MCF 10A (cell line): ENCODE measurements at regions not wholly inside any gene's neighbourhood (a gene's known extent, or its start where the extent isn't known, plus 50 kb on each side); places are given as distances from the start of the nearest gene placed in this dataset.

ENCODE experiments used
- BruUV-seq: library from RNA; stranded (reverse); fragments of 400-500 nt; replicated peaks from 2 replicates; lab custom pipeline; 2021; lab: Mats Ljungman, UMichigan
- CTCF ChIA-PET: fragments of 300-600 bp; sonication (Branson Sonifier 250); formaldehyde crosslinking; extraction: SDS; loops from one replicate; lab custom pipeline; 2021; ENCODE audit warnings: antibody characterized with exemption, inconsistent platforms; lab: Yijun Ruan, JAX
- POLR2A ChIA-PET: fragments of 300-600, 350-650 bp; sonication (Branson Sonifier 250); formaldehyde crosslinking; extraction: SDS; loops from one replicate; lab custom pipeline; 2020; ENCODE audit warnings: antibody characterized with exemption, inconsistent platforms; lab: Yijun Ruan, JAX
- DNase-seq: peaks from one replicate; pipeline ENCODE4 v3.0.0-alpha.2; 2018; ENCODE audit not compliant: unreplicated experiment
- H3K27ac Mint-ChIP-seq: one replicate; pipeline ENCODE4 v1.8.0; 2022; ENCODE audit warnings: mild to moderate bottlenecking, low read depth, mixed read lengths; ENCODE audit not compliant: unreplicated experiment
- H3K27me3 Mint-ChIP-seq: one replicate; pipeline ENCODE4 v1.8.0; 2022; ENCODE audit warnings: mixed read lengths; ENCODE audit not compliant: insufficient read depth, unreplicated experiment
- H3K36me3 Mint-ChIP-seq: one replicate; pipeline ENCODE4 v1.8.0; 2022; ENCODE audit warnings: mild to moderate bottlenecking, moderate library complexity, mixed read lengths; ENCODE audit not compliant: insufficient read depth, unreplicated experiment
- H3K4me1 Mint-ChIP-seq: one replicate; pipeline ENCODE4 v1.8.0; 2022; ENCODE audit warnings: mixed read lengths; ENCODE audit not compliant: insufficient read depth, unreplicated experiment
- H3K4me3 Mint-ChIP-seq: one replicate; pipeline ENCODE4 v1.8.0; 2022; ENCODE audit warnings: mild to moderate bottlenecking, moderate library complexity, mixed read lengths; ENCODE audit not compliant: unreplicated experiment
- H3K9me3 Mint-ChIP-seq: one replicate; pipeline ENCODE4 v1.8.0; 2022; ENCODE audit warnings: mixed read lengths; ENCODE audit not compliant: unreplicated experiment
- intact Hi-C: fragments of 100-400 bp; cut with micrococcal nuclease; formaldehyde crosslinking; loops from 2 replicates; pipeline ENCODE4 v1.14.1; 2022
- TF ChIP-seq, protein P1 (sequence below): fragments of 200-600 bp; IDR thresholded peaks from one replicate; pipeline ENCODE4 v1.8.0; 2022; ENCODE audit warnings: antibody characterized with exemption, mild to moderate bottlenecking; ENCODE audit not compliant: unreplicated experiment

DNA sequence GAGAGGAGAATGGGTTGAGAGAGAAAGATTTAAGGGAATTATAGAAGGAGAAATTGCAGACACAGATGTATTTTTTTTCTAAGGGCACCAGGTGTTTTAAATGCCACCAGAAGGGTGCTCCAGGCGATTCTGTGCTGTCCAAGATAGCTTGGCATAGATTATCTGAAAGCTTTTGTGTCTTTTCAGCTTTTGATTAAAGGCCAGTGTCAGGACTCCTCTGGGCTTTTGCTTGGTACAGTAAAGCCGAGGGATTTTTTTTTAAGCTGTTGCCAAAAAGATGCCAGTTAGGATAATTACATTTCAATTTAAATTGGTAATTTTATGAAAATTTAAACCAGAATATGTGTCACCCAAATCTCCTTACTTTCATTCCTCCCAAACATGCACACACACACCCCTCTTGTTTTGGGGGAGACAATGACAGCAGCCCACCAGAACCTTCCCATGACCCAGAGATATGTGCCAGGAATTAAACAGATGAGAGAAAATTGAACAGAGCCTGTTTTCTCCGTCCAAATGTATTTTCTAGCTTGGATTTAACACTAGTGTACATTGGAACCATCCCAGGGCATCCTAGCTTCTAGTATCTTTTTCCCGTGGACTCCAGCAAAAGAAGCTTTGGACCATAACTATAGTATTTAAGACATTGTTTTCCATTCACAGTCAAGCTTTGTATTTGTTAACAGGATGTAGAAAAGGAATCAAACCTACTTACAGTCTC, 670.7 kb upstream of the CXADR start:
- Mint-ChIP-seq H3K9me3 (no peaks in the 10 kb centered on the region), H3K4me3 (no peak overlapping the region), H3K4me1 (peaks cover 6% of the 10 kb centered on the region), H3K36me3 (no peaks in the 10 kb centered on the region), H3K27ac (no peak overlapping the region), H3K27me3 (no peaks in the 10 kb centered on the region)
- BruUV-seq: no TSS peak
- no peak for DNase-seq
- intact Hi-C loops: no loop called here
- ChIA-PET CTCF (interaction anchor here (0.5 to 0.6 kb wide), 2 partner anchors 10 to 15 kb away, joined by 3 read pairs; no protein-coding TSS in a partner anchor), POLR2A (interaction anchor here (0.6 to 0.7 kb wide), 2 partner anchors 33 to 369 kb away, joined by 4 read pairs; no protein-coding TSS in a partner anchor)
- TF ChIP-seq, protein P1, sequence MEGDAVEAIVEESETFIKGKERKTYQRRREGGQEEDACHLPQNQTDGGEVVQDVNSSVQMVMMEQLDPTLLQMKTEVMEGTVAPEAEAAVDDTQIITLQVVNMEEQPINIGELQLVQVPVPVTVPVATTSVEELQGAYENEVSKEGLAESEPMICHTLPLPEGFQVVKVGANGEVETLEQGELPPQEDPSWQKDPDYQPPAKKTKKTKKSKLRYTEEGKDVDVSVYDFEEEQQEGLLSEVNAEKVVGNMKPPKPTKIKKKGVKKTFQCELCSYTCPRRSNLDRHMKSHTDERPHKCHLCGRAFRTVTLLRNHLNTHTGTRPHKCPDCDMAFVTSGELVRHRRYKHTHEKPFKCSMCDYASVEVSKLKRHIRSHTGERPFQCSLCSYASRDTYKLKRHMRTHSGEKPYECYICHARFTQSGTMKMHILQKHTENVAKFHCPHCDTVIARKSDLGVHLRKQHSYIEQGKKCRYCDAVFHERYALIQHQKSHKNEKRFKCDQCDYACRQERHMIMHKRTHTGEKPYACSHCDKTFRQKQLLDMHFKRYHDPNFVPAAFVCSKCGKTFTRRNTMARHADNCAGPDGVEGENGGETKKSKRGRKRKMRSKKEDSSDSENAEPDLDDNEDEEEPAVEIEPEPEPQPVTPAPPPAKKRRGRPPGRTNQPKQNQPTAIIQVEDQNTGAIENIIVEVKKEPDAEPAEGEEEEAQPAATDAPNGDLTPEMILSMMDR: no peak

DNA sequence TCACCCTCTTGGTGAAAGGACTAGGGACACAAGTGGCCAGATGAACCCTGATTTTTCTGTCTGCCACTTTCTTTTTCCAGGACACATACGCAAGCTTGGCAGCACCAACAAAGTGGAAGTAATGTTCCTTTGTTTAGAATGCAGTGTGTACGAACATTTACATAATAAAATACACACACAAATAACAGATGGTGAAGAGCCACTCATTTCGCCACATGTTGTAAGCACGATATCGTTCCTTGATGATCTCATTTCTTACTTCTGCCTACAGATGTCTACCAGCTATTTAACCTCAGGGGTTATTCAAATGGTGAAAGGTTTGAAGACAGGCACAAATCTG, 670.2 kb upstream of the CXADR start:
- intact Hi-C loops: no loop called here
- Mint-ChIP-seq H3K4me1 (peaks cover 1% of the 10 kb centered on the region), H3K27me3 (no peaks in the 10 kb centered on the region), H3K4me3 (no peak overlapping the region), H3K36me3 (no peaks in the 10 kb centered on the region), H3K27ac (no peak overlapping the region), H3K9me3 (no peaks in the 10 kb centered on the region)
- TF ChIP-seq, protein P1: no peak
- DNase-seq: no peak
- ChIA-PET POLR2A (interaction anchor here (0.6 to 0.7 kb wide), 2 partner anchors 33 to 370 kb away, joined by 4 read pairs; no protein-coding TSS in a partner anchor), CTCF (interaction anchor here (0.5 to 0.6 kb wide), 2 partner anchors 10 to 16 kb away, joined by 3 read pairs; no protein-coding TSS in a partner anchor)
- no TSS peak for BruUV-seq

DNA sequence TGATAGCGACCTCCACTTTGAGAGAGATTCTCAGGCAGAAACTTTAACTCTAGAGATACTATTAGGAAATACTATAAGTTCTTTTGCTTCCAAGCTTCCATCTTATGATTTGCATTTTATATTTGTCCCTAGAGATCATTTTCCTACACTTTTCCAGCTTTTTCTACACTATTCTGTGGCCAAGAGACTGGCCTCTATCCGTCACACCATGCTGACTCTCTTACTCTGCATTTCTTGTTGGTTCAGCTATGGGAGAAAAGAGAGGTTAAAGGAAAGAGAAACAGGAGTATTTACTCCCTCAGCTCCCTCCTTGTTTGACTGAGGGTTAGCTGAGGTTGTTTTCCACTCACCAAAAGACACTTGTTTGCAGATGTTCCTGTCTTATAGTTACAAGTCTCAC, 665.6 kb upstream of the CXADR start:
- TF ChIP-seq, protein P1: no peak
- ChIA-PET CTCF (no interaction called here), POLR2A (no interaction called here)
- no peaks in the 10 kb centered on the region for H3K36me3 Mint-ChIP-seq
- BruUV-seq: no TSS peak
- H3K9me3 Mint-ChIP-seq: no peaks in the 10 kb centered on the region
- H3K4me1 Mint-ChIP-seq: no peaks in the 10 kb centered on the region
- intact Hi-C loops: no loop called here
- no peak for DNase-seq
- no peaks in the 10 kb centered on the region for H3K27me3 Mint-ChIP-seq
- no peak overlapping the region for H3K27ac Mint-ChIP-seq
- no peak overlapping the region for H3K4me3 Mint-ChIP-seq

DNA sequence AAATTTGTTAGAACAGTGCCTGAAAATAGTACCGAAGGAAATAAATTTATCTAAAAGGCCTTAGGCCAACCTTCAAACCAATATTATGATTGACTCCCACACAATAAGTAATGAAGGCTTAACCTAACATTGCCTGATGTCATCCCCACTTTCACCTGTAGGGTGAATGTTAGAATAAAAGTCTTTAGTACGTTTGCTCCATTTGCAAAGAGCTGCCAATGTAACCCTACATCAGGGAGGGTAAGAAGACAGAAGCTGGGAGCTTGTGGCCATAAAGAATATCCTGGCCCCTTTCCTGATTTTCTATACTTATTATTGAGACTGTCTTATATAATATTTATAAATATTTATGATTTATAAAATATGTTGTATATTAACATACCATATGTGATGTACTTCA, 661.8 kb upstream of the CXADR start:
- no peak for DNase-seq
- H3K9me3 Mint-ChIP-seq: peaks cover 9% of the 10 kb centered on the region
- intact Hi-C loops: no loop called here
- POLR2A ChIA-PET: no interaction called here
- TF ChIP-seq, protein P1: no peak
- H3K4me3 Mint-ChIP-seq: no peak overlapping the region
- CTCF ChIA-PET: interaction anchor here (1.1 kb wide), 1 partner anchor 14 kb away, joined by 4 read pairs; no protein-coding TSS in a partner anchor
- H3K36me3 Mint-ChIP-seq: no peaks in the 10 kb centered on the region
- no peaks in the 10 kb centered on the region for H3K4me1 Mint-ChIP-seq
- H3K27me3 Mint-ChIP-seq: no peaks in the 10 kb centered on the region
- H3K27ac Mint-ChIP-seq: no peak overlapping the region
- BruUV-seq: no TSS peak
